PC-9 (cell line): ENCODE measurements at regions not wholly inside any gene's neighbourhood (a gene's known extent, or its start where the extent isn't known, plus 50 kb on each side); places are given as distances from the start of the nearest gene placed in this dataset.

Source experiments
- EZH2 ChIP-seq: fragments of 200-600 bp; sonication (generic); IDR thresholded peaks from 2 replicates; pipeline ENCODE4 v1.8.0; 2017; ENCODE audit warnings: antibody characterized with exemption, low read depth
- TF ChIP-seq, protein P1 (sequence below): fragments of 200-600 bp; sonication (generic); conservative IDR thresholded peaks from 2 replicates; pipeline ENCODE4 v1.6.1; 2017; ENCODE audit warnings: mixed run types, antibody characterized with exemption, mild to moderate bottlenecking, moderate library complexity

GRCh38 chr3:152524198-152525140 lies 255.7 kb downstream of the MBNL1 start:
- TF ChIP-seq EZH2, result no peak
- TF ChIP-seq, protein P1, sequence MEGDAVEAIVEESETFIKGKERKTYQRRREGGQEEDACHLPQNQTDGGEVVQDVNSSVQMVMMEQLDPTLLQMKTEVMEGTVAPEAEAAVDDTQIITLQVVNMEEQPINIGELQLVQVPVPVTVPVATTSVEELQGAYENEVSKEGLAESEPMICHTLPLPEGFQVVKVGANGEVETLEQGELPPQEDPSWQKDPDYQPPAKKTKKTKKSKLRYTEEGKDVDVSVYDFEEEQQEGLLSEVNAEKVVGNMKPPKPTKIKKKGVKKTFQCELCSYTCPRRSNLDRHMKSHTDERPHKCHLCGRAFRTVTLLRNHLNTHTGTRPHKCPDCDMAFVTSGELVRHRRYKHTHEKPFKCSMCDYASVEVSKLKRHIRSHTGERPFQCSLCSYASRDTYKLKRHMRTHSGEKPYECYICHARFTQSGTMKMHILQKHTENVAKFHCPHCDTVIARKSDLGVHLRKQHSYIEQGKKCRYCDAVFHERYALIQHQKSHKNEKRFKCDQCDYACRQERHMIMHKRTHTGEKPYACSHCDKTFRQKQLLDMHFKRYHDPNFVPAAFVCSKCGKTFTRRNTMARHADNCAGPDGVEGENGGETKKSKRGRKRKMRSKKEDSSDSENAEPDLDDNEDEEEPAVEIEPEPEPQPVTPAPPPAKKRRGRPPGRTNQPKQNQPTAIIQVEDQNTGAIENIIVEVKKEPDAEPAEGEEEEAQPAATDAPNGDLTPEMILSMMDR, result peak; percentile 95
